Karpas-422 (cell line): ENCODE measurements at regions not wholly inside any gene's neighbourhood (a gene's known extent, or its start where the extent isn't known, plus 50 kb on each side); places are given as distances from the start of the nearest gene placed in this dataset.

Experiments used
- DNase-seq: peaks from one replicate; pipeline ENCODE4 v3.0.0-alpha.2; 2015
- H2AFZ ChIP-seq: fragments of 200-600 bp; sonication (generic); 2 replicates; pipeline ENCODE4 v1.6.1; 2014; ENCODE audit warnings: antibody characterized with exemption, low read length, mixed read lengths
- H3K27ac ChIP-seq: fragments of 200-600 bp; sonication (generic); 2 replicates; pipeline ENCODE4 v1.5.1; 2014; ENCODE audit warnings: mild to moderate bottlenecking, low read length, moderate library complexity
- H3K27me3 ChIP-seq: fragments of 200-600 bp; sonication (generic); 2 replicates; pipeline ENCODE4 v1.6.1; 2014; ENCODE audit warnings: low read length, mixed read lengths
- H3K36me3 ChIP-seq: fragments of 200-600 bp; sonication (generic); 2 replicates; pipeline ENCODE4 v1.6.1; 2014; ENCODE audit warnings: low read length, mixed read lengths; ENCODE audit not compliant: insufficient read depth
- H3K4me1 ChIP-seq: fragments of 200-600 bp; sonication (generic); 2 replicates; pipeline ENCODE4 v1.6.1; 2014; ENCODE audit warnings: mild to moderate bottlenecking, low read length, mixed read lengths
- H3K4me2 ChIP-seq: fragments of 200-600 bp; sonication (generic); 2 replicates; pipeline ENCODE4 v1.6.1; 2014; ENCODE audit warnings: low read length, low read depth, mild to moderate bottlenecking; ENCODE audit not compliant: poor library complexity, severe bottlenecking
- H3K4me3 ChIP-seq: fragments of 200-600 bp; sonication (generic); 2 replicates; pipeline ENCODE4 v1.5.1; 2014; ENCODE audit warnings: mild to moderate bottlenecking, antibody characterized with exemption, low read length, mixed read lengths
- H3K79me2 ChIP-seq: fragments of 200-600 bp; sonication (generic); 2 replicates; pipeline ENCODE4 v1.6.1; 2014; ENCODE audit warnings: mild to moderate bottlenecking, low read length, mixed read lengths
- H3K9ac ChIP-seq: fragments of 200-600 bp; sonication (generic); 2 replicates; pipeline ENCODE4 v1.6.0; 2014; ENCODE audit warnings: low read length
- H3K9me2 ChIP-seq: fragments of 200-600 bp; sonication (generic), shearing (Covaris generic); replicated peaks from 2 replicates; pipeline ENCODE4 v1.6.0; 2014; ENCODE audit warnings: mild to moderate bottlenecking, low read length, moderate library complexity; ENCODE audit not compliant: insufficient read depth
- H3K9me3 ChIP-seq: fragments of 300-700, 200-600 bp; sonication (generic); 2 replicates; pipeline ENCODE4 v1.6.1; 2014; ENCODE audit warnings: low read length, mixed read lengths
- H4K20me1 ChIP-seq: fragments of 200-600 bp; sonication (generic); 2 replicates; pipeline ENCODE4 v1.6.1; 2014; ENCODE audit warnings: mild to moderate bottlenecking, antibody characterized with exemption, low read length, low read depth; ENCODE audit not compliant: insufficient read depth

DNA sequence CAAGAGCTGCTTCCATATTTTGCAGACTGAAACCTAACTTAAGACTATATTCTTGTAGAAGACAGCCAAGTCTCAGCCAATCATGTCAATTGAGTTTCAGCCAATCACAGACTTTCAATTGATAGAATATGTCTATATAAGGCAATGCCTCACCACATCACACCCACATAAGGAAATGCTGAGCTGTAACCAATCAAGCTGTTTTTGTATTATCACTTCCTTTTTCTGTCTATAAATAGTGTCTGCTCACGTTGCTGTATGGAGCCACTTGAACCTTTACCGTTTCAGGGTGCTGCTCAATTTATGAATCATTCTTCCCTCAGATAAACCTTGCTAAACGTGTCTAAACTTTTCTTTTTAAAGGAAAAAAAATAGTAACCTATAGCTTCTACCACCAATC lies 1554.4 kb upstream of the LRRTM1 start:
- Histone ChIP-seq H3K4me1 (no peaks in the 10 kb centered on the region), H3K4me3 (no peak overlapping the region), H3K9me3 (peaks cover 53% of the 10 kb centered on the region), H3K27me3 (no peaks in the 10 kb centered on the region), H3K36me3 (no peaks in the 10 kb centered on the region), H3K79me2 (no peaks in the 10 kb centered on the region), H3K9me2 (no peaks in the 10 kb centered on the region), H3K27ac (no peak overlapping the region), H4K20me1 (no peaks in the 10 kb centered on the region), H2AFZ (no peak overlapping the region), H3K4me2 (no peak overlapping the region), H3K9ac (no peak overlapping the region)
- no peak for DNase-seq

DNA sequence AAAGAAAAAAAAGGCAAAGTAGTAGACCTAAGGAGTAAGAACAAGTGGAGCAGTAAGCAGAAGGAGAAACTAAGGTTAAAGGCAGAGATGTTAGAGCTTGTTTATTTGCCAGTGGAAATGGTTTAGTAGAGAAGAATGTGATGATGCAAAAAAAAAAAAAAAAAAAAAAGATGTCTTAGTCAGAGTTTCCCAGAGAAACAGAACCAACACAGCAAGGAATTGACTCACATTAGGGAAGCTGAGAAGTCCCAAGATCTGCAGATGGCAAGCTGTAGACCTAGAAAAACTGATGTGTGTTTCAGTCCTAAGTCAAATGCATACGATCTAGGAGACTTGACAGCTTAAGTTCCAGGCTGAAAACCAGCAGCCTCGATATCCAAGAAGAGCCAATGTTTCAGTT lies 1548.8 kb upstream of the LRRTM1 start:
- no peak for DNase-seq
- Histone ChIP-seq H4K20me1 (no peaks in the 10 kb centered on the region), H3K79me2 (no peaks in the 10 kb centered on the region), H3K9ac (no peak overlapping the region), H3K36me3 (no peaks in the 10 kb centered on the region), H3K4me1 (no peaks in the 10 kb centered on the region), H3K27ac (no peak overlapping the region), H3K4me2 (no peak overlapping the region), H3K9me3 (peaks cover 54% of the 10 kb centered on the region), H2AFZ (no peak overlapping the region), H3K9me2 (no peaks in the 10 kb centered on the region), H3K27me3 (no peaks in the 10 kb centered on the region), H3K4me3 (no peak overlapping the region)

GRCh38 chr2:81852651-81853050 lies 1548.1 kb upstream of the LRRTM1 start:
- Histone ChIP-seq H3K9me2 (no peaks in the 10 kb centered on the region), H3K27me3 (no peaks in the 10 kb centered on the region), H3K4me1 (no peaks in the 10 kb centered on the region), H3K4me2 (no peak overlapping the region), H2AFZ (no peak overlapping the region), H3K4me3 (no peak overlapping the region), H3K9me3 (peaks cover 48% of the 10 kb centered on the region), H4K20me1 (no peaks in the 10 kb centered on the region), H3K36me3 (no peaks in the 10 kb centered on the region), H3K27ac (no peak overlapping the region), H3K9ac (no peak overlapping the region), H3K79me2 (no peaks in the 10 kb centered on the region)
- DNase-seq: no peak

GRCh38 chr2:81839780-81840179 lies 1535.2 kb upstream of the LRRTM1 start:
- no peak overlapping the region for H3K4me3 ChIP-seq
- DNase-seq: no peak

GRCh38 chr2:81835321-81836000 lies 1530.9 kb upstream of the LRRTM1 start:
- Histone ChIP-seq H3K79me2 (no peaks in the 10 kb centered on the region), H3K4me3 (no peak overlapping the region), H3K4me1 (no peaks in the 10 kb centered on the region), H3K4me2 (no peak overlapping the region), H3K36me3 (no peaks in the 10 kb centered on the region), H3K9me3 (peaks cover 39% of the 10 kb centered on the region), H4K20me1 (no peaks in the 10 kb centered on the region), H3K27me3 (no peaks in the 10 kb centered on the region), H3K9me2 (no peaks in the 10 kb centered on the region), H3K27ac (no peak overlapping the region), H2AFZ (no peak overlapping the region), H3K9ac (no peak overlapping the region)
- no peak for DNase-seq

More at GRCh38 chr2:81839780-81840179, 1535.2 kb upstream of the LRRTM1 start:
- no peak overlapping the region for H2AFZ ChIP-seq
- peaks cover 21% of the 10 kb centered on the region for H3K9me3 ChIP-seq
- H3K27me3 ChIP-seq: no peaks in the 10 kb centered on the region
- H3K9ac ChIP-seq: no peak overlapping the region
- no peaks in the 10 kb centered on the region for H4K20me1 ChIP-seq
- H3K4me2 ChIP-seq: no peak overlapping the region
- no peaks in the 10 kb centered on the region for H3K4me1 ChIP-seq
- H3K36me3 ChIP-seq: no peaks in the 10 kb centered on the region
- H3K79me2 ChIP-seq: no peaks in the 10 kb centered on the region
- H3K27ac ChIP-seq: no peak overlapping the region
- H3K9me2 ChIP-seq: no peaks in the 10 kb centered on the region

DNA sequence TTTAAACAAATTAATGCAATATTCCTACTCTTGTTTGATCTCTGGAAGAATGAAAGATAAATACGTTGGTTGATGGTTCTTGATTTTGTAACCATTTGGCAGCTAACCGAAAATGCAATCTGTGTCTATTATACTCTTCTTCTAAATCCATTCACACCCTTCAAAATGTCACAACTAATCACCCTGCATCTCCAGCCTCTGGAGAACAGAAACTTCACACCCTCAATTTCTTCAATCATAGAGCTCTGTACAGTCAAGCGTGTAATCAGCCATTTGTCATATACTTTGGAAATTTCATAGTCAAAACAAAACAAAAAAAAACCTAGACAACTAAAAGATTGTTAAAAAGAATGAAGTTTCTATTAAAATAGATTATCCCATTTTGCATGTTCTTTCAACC lies 1482.3 kb upstream of the LRRTM1 start:
- no peak overlapping the region for H3K4me2 ChIP-seq
- H3K27ac ChIP-seq: no peak overlapping the region
- DNase-seq: no peak
- no peaks in the 10 kb centered on the region for H3K36me3 ChIP-seq
- H3K9me3 ChIP-seq: peaks cover 71% of the 10 kb centered on the region
- H3K9me2 ChIP-seq: no peaks in the 10 kb centered on the region
- H3K79me2 ChIP-seq: no peaks in the 10 kb centered on the region
- no peak overlapping the region for H3K9ac ChIP-seq
- no peaks in the 10 kb centered on the region for H4K20me1 ChIP-seq
- H3K27me3 ChIP-seq: no peaks in the 10 kb centered on the region
- H3K4me3 ChIP-seq: no peak overlapping the region
- H3K4me1 ChIP-seq: no peaks in the 10 kb centered on the region
- H2AFZ ChIP-seq: no peak overlapping the region

- Histone ChIP-seq H3K9me3 (peaks cover 34% of the 10 kb centered on the region), H3K27ac (no peak overlapping the region), H3K9me2 (no peaks in the 10 kb centered on the region), H3K36me3 (no peaks in the 10 kb centered on the region), H3K4me2 (no peak overlapping the region), H3K27me3 (no peaks in the 10 kb centered on the region), H2AFZ (no peak overlapping the region), H3K79me2 (no peaks in the 10 kb centered on the region), H3K4me1 (no peaks in the 10 kb centered on the region), H4K20me1 (no peaks in the 10 kb centered on the region), H3K9ac (no peak overlapping the region), H3K4me3 (no peak overlapping the region)
- no peak for DNase-seq
Measured at GRCh38 chr2:81767187-81767912, 1462.8 kb upstream of the LRRTM1 start.

DNA sequence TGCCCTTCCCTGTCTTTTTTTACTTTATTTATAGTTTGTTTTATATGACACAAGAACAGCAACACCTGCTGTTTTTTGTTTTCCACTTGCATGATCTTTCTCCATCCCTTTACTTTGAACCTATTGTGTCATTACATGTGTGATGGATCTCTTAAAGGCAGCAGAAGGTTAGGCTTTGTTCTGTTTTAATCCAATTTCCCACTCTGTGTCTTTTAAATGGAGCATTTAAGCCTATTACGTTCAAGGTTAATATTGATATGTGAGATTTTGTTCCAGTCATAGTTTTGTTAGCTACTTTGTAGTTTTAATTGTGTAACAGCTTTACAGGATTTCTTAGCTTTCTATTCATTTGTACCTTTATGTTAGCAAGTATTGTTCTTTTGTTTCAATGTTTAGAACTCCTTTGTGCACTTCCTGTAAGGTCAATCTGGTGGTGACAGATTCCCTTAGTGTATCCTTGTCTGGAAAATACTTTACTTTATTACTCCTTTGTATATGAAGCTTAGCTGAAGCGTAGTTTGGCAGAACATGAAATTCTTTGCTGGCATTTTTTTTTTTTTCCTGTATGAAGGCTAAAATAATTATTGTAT lies 1443.0 kb upstream of the LRRTM1 start:
- Histone ChIP-seq H3K27ac (no peak overlapping the region), H3K36me3 (no peaks in the 10 kb centered on the region), H3K4me3 (no peak overlapping the region; the same call in 1 of the 2 replicates), H3K27me3 (no peaks in the 10 kb centered on the region), H3K9me2 (no peaks in the 10 kb centered on the region), H3K4me1 (no peaks in the 10 kb centered on the region), H2AFZ (no peak overlapping the region), H3K4me2 (no peak overlapping the region), H4K20me1 (no peaks in the 10 kb centered on the region), H3K79me2 (no peaks in the 10 kb centered on the region), H3K9ac (no peak overlapping the region), H3K9me3 (peaks cover 68% of the 10 kb centered on the region)
- no peak for DNase-seq
